HCT116 (cell line): ENCODE measurements at regions not wholly inside any gene's neighbourhood (a gene's known extent, or its start where the extent isn't known, plus 50 kb on each side); places are given as distances from the start of the nearest gene placed in this dataset.

Source experiments
- ATAC-seq: fragments of 200-7000 bp; cut with Tn5 transposase; 2 replicates; pipeline ENCODE4 v1.9.1; 2020; ENCODE audit warnings: mild to moderate bottlenecking, moderate library complexity
- BruUV-seq: library from RNA; stranded (reverse); fragments of 400-500 nt; replicated peaks from 2 replicates; lab custom pipeline; 2021; lab: Mats Ljungman, UMichigan
- CTCF ChIA-PET: fragments of 300-600 bp; sonication (Branson Sonifier 250); formaldehyde crosslinking; loops from one replicate; lab custom pipeline; 2021; ENCODE audit warnings: antibody characterized with exemption; lab: Charles Lee
- POLR2A ChIA-PET: fragments of 300-600, 350-600 bp; sonication (Branson Sonifier 250); formaldehyde crosslinking; loops from one replicate; lab custom pipeline; 2021; ENCODE audit warnings: antibody characterized with exemption; lab: Charles Lee
- RAD21 ChIA-PET, 2 experiments: fragments of 300-600 bp; sonication (Branson Sonifier 250); formaldehyde crosslinking; loops; one replicate each; lab custom pipeline; 2023; ENCODE audit warnings: low total read pairs in 2 of 2; ENCODE audit not compliant: uncharacterized antibody in 2 of 2, unreplicated experiment in 2 of 2, low non-redundant PET in 1 of 2; lab: Charles Lee
- DNase-seq: peaks from one replicate; pipeline ENCODE4 v3.0.0-alpha.2; 2010; ENCODE audit warnings: low read depth, low spot score
- H2AFZ ChIP-seq: fragments of 200-600 bp; shearing (Covaris generic), sonication (generic); 2 replicates; pipeline ENCODE4 v1.6.1; 2017; ENCODE audit warnings: low read depth, mixed run types, mixed read lengths, antibody characterized with exemption, low read length; ENCODE audit not compliant: poor library complexity, severe bottlenecking
- H3K27ac ChIP-seq: 2 replicates; pipeline ENCODE4 v1.5.1; 2012; ENCODE audit warnings: low read depth, low read length
- H3K27me3 ChIP-seq: fragments of 200-600 bp; sonication (generic); 2 replicates; pipeline ENCODE4 v1.6.1; 2016; ENCODE audit warnings: mixed run types, low read length, mixed read lengths; ENCODE audit not compliant: insufficient read depth
- H3K36me3 ChIP-seq, 2 experiments: fragments of 200-500 bp in 1 of 2; fragments of 200-600 bp in 1 of 2; sonication (Bioruptor generic) in 1 of 2; sonication (generic) in 1 of 2; 2 replicates each; pipeline versions ENCODE4 v1.5.1 to v1.6.1; 2014 to 2016; ENCODE audit warnings: low read length in 2 of 2, inconsistent platforms in 1 of 2, mixed read lengths in 1 of 2, mixed run types in 1 of 2; ENCODE audit not compliant: insufficient read depth in 2 of 2, control insufficient read depth in 1 of 2
- H3K4me1 ChIP-seq, 2 experiments: fragments of 200-600 bp in 1 of 2; sonication (generic) in 1 of 2; 2 replicates each; pipeline versions ENCODE4 v1.5.1 to v1.6.1; 2012 to 2017; ENCODE audit warnings: low read length in 2 of 2, inconsistent platforms in 1 of 2, mild to moderate bottlenecking in 1 of 2, mixed read lengths in 1 of 2, mixed run types in 1 of 2, moderate library complexity in 1 of 2; ENCODE audit not compliant: insufficient read depth in 2 of 2, control insufficient read depth in 1 of 2
- H3K4me2 ChIP-seq: fragments of 200-600 bp; sonication (generic); 2 replicates; pipeline ENCODE4 v1.6.1; 2017; ENCODE audit warnings: mixed run types, low read length, mixed read lengths
- H3K4me3 ChIP-seq, 2 experiments: fragments of 200-600 bp in 1 of 2; sonication (generic) in 1 of 2; replicated peaks in 1 of 2; 2 replicates each; pipeline ENCODE4 v1.5.1; 2011 to 2016; ENCODE audit warnings: low read length in 2 of 2, control low read depth in 1 of 2, low read depth in 1 of 2, mild to moderate bottlenecking in 1 of 2, mixed read lengths in 1 of 2, mixed run types in 1 of 2
- H3K79me2 ChIP-seq: fragments of 200-600 bp; sonication (generic); 2 replicates; pipeline ENCODE4 v1.6.1; 2017; ENCODE audit warnings: mild to moderate bottlenecking, mixed run types, low read length, moderate library complexity, mixed read lengths; ENCODE audit not compliant: insufficient read depth
- H3K9ac ChIP-seq: fragments of 200-600 bp; sonication (generic); 2 replicates; pipeline ENCODE4 v1.6.1; 2016; ENCODE audit warnings: low read length, mixed read lengths
- H3K9me2 ChIP-seq: fragments of 200-600 bp; sonication (generic), shearing (Covaris generic); 2 replicates; pipeline ENCODE4 v1.6.1; 2017; ENCODE audit warnings: mixed run types, mild to moderate bottlenecking, moderate library complexity; ENCODE audit not compliant: insufficient read depth
- H3K9me3 ChIP-seq, 2 experiments: fragments of 200-500 bp in 1 of 2; fragments of 200-600 bp in 1 of 2; sonication (Bioruptor generic) in 1 of 2; sonication (generic) in 1 of 2; 2 replicates each; pipeline ENCODE4 v1.6.1; 2014 to 2017; ENCODE audit warnings: low read length in 2 of 2, mixed read lengths in 2 of 2, inconsistent platforms in 1 of 2, low read depth in 1 of 2, mild to moderate bottlenecking in 1 of 2, mixed run types in 1 of 2, moderate library complexity in 1 of 2; ENCODE audit not compliant: control insufficient read depth in 1 of 2, insufficient read depth in 1 of 2
- H4K20me1 ChIP-seq: fragments of 200-600 bp; sonication (generic), shearing (Covaris generic); 2 replicates; pipeline ENCODE4 v1.6.1; 2017; ENCODE audit warnings: mixed run types, mild to moderate bottlenecking, moderate library complexity; ENCODE audit not compliant: insufficient read depth
- EGR1 ChIP-seq: IDR thresholded peaks from 2 replicates; pipeline ENCODE4 v1.6.1; 2012; ENCODE audit warnings: low read depth
- EZH2 ChIP-seq: fragments of 200-600 bp; sonication (generic); IDR thresholded peaks from 2 replicates; pipeline ENCODE4 v1.6.1; 2017; ENCODE audit warnings: antibody characterized with exemption, mixed run types
- EZH2phosphoT487 ChIP-seq: fragments of 200-600 bp; IDR thresholded peaks from 2 replicates; pipeline ENCODE4 v1.6.1; 2018; ENCODE audit warnings: antibody characterized with exemption, borderline replicate concordance
- POLR2A ChIP-seq: IDR thresholded peaks from 2 replicates; pipeline ENCODE4 v1.7.0; 2011; ENCODE audit warnings: borderline replicate concordance; ENCODE audit not compliant: insufficient read depth, insufficient read length; ENCODE audit errors: extremely low read depth
- POLR2AphosphoS5 ChIP-seq: IDR thresholded peaks from 2 replicates; pipeline ENCODE4 v1.6.1; 2011; ENCODE audit warnings: mild to moderate bottlenecking, low read depth, low read length, moderate library complexity
- RAD21 ChIP-seq: IDR thresholded peaks from 2 replicates; pipeline ENCODE4 v1.6.1; 2012; ENCODE audit warnings: low read depth, mild to moderate bottlenecking
- SP1 ChIP-seq: IDR thresholded peaks from 2 replicates; pipeline ENCODE4 v1.6.1; 2012; ENCODE audit warnings: low read depth
- SRF ChIP-seq: IDR thresholded peaks from 2 replicates; pipeline ENCODE4 v1.6.1; 2012; ENCODE audit warnings: low read depth
- YY1 ChIP-seq: IDR thresholded peaks from 2 replicates; pipeline ENCODE4 v1.6.1; 2011; ENCODE audit warnings: low read length, low read depth, moderate library complexity, mild to moderate bottlenecking; ENCODE audit not compliant: insufficient replicate concordance; ENCODE audit errors: extremely low read depth
- ZNF274 ChIP-seq: fragments of 200-500 bp; sonication (Bioruptor generic); IDR thresholded peaks from 2 replicates; pipeline ENCODE4 v1.6.1; 2014; ENCODE audit warnings: mild to moderate bottlenecking, low read depth, low read length, inconsistent platforms
- intact Hi-C: fragments of 100-400 bp; cut with micrococcal nuclease; formaldehyde crosslinking; loops from 2 replicates; pipeline ENCODE4 v1.10.0; 2022
- TF ChIP-seq, protein P1 (sequence below): IDR thresholded peaks from 2 replicates; pipeline ENCODE4 v1.6.1; 2012
- TF ChIP-seq, protein P2 (sequence below), 3 experiments: fragments of 200-600 bp in 1 of 3; sonication (generic) in 1 of 3; IDR thresholded peaks in 2 of 3; conservative IDR thresholded peaks in 1 of 3; 2 replicates each; pipeline ENCODE4 v1.5.1; 2012 to 2017; ENCODE audit warnings: low read depth in 2 of 3, low read length in 2 of 3, antibody characterized with exemption in 1 of 3, borderline replicate concordance in 1 of 3, control low read depth in 1 of 3, mild to moderate bottlenecking in 1 of 3, mixed read lengths in 1 of 3, mixed run types in 1 of 3, moderate library complexity in 1 of 3; ENCODE audit not compliant: insufficient read depth in 1 of 3

GRCh38 chr9:130766927-130767307 is 68.1 kb upstream of the ABL1 start:
- H3K27me3 ChIP-seq: no peaks in the 10 kb centered on the region
- H3K4me3 ChIP-seq: no peak overlapping the region
- H4K20me1 ChIP-seq: no peaks in the 10 kb centered on the region
- H3K4me1 ChIP-seq: no peaks in the 10 kb centered on the region
- peaks cover 32% of the 10 kb centered on the region for H3K79me2 ChIP-seq
- H3K36me3 ChIP-seq: no peaks in the 10 kb centered on the region
- no peak overlapping the region for H2AFZ ChIP-seq
- TF ChIP-seq EZH2phosphoT487 (no peak), POLR2A (no peak), EZH2 (no peak), ZNF274 (no peak), EGR1 (no peak), RAD21 (no peak), SRF (no peak), YY1 (no peak), SP1 (no peak), POLR2AphosphoS5 (no peak)
- TF ChIP-seq, protein P1, sequence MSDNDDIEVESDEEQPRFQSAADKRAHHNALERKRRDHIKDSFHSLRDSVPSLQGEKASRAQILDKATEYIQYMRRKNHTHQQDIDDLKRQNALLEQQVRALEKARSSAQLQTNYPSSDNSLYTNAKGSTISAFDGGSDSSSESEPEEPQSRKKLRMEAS: no peak
- TF ChIP-seq, protein P2, sequence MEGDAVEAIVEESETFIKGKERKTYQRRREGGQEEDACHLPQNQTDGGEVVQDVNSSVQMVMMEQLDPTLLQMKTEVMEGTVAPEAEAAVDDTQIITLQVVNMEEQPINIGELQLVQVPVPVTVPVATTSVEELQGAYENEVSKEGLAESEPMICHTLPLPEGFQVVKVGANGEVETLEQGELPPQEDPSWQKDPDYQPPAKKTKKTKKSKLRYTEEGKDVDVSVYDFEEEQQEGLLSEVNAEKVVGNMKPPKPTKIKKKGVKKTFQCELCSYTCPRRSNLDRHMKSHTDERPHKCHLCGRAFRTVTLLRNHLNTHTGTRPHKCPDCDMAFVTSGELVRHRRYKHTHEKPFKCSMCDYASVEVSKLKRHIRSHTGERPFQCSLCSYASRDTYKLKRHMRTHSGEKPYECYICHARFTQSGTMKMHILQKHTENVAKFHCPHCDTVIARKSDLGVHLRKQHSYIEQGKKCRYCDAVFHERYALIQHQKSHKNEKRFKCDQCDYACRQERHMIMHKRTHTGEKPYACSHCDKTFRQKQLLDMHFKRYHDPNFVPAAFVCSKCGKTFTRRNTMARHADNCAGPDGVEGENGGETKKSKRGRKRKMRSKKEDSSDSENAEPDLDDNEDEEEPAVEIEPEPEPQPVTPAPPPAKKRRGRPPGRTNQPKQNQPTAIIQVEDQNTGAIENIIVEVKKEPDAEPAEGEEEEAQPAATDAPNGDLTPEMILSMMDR (IDR thresholded peaks at IDR 0.05 in 2 of 3, conservative IDR thresholded peaks at IDR 0.05 in 1 of 3; ENCODE audit: borderline replicate concordance in 1 of 3, insufficient read depth in 1 of 3, low read depth in 2 of 3, low read length in 2 of 3): no peak
- TF ChIP-seq, all 23 proteins: peak for 0
- DNase-seq (no peak), ATAC-seq (no peak)
- Histone ChIP-seq H3K27ac (no peak overlapping the region), H3K9me3 (no peaks in the 10 kb centered on the region), H3K9ac (no peak overlapping the region), H3K4me2 (no peak overlapping the region), H3K9me2 (no peaks in the 10 kb centered on the region)
- no TSS peak for BruUV-seq
- RAD21 ChIA-PET: no interaction called here
- CTCF ChIA-PET: no interaction called here
- intact Hi-C loops: no loop called here
- POLR2A ChIA-PET: no interaction called here
